Fibroblast of lung (primary cell): ENCODE measurements at regions not wholly inside any gene's neighbourhood (a gene's known extent, or its start where the extent isn't known, plus 50 kb on each side); places are given as distances from the start of the nearest gene placed in this dataset.
A peak's percentile ranks its signal among the peaks of the same experiment; 100 is the strongest.

Experiments
- DNase-seq, 2 donors: peaks; one replicate each; pipeline versions ENCODE4 v3.0.0 to v3.0.0-alpha.2; 2010; ENCODE audit warnings: low read depth in 2 of 2
- H2AFZ ChIP-seq: 2 replicates; pipeline ENCODE4 v1.5.1; 2012; ENCODE audit warnings: low read length, control low read depth, inconsistent platforms
- H3K27ac ChIP-seq: 2 replicates; pipeline ENCODE4 v1.5.1; 2011; ENCODE audit warnings: low read length, control low read depth; ENCODE audit not compliant: insufficient read depth
- H3K27me3 ChIP-seq: 2 replicates; pipeline ENCODE4 v1.5.1; 2011; ENCODE audit warnings: mild to moderate bottlenecking, low read length; ENCODE audit not compliant: control insufficient read depth, insufficient read depth
- H3K36me3 ChIP-seq: 2 replicates; pipeline ENCODE4 v1.5.1; 2011; ENCODE audit warnings: low read length; ENCODE audit not compliant: control insufficient read depth, insufficient read depth
- H3K4me1 ChIP-seq: 2 replicates; pipeline ENCODE4 v1.5.1; 2011; ENCODE audit warnings: low read length; ENCODE audit not compliant: control insufficient read depth, insufficient read depth; ENCODE audit errors: extremely low read depth
- H3K4me2 ChIP-seq: 2 replicates; pipeline ENCODE4 v1.5.1; 2011; ENCODE audit warnings: low read length, control low read depth; ENCODE audit not compliant: insufficient read depth; ENCODE audit errors: extremely low read depth
- H3K4me3 ChIP-seq, 4 experiments: fragments of 200-600 bp in 1 of 4; sonication (generic) in 1 of 4; replicated peaks in 1 of 4; 2 replicates each; pipeline ENCODE4 v1.5.1; 2011 to 2016; ENCODE audit warnings: low read length in 4 of 4, low read depth in 3 of 4, mild to moderate bottlenecking in 3 of 4, control low read depth in 2 of 4, inconsistent platforms in 1 of 4, mixed read lengths in 1 of 4; ENCODE audit not compliant: insufficient read depth in 1 of 4; ENCODE audit errors: control extremely low read depth in 1 of 4
- H3K79me2 ChIP-seq: 2 replicates; pipeline ENCODE4 v1.5.1; 2012; ENCODE audit warnings: mild to moderate bottlenecking, low read length, inconsistent platforms; ENCODE audit not compliant: control insufficient read depth, insufficient read depth
- H3K9ac ChIP-seq: 2 replicates; pipeline ENCODE4 v1.5.1; 2011; ENCODE audit warnings: mild to moderate bottlenecking, low read length, control low read depth; ENCODE audit not compliant: insufficient read depth
- H3K9me3 ChIP-seq: 2 replicates; pipeline ENCODE4 v1.5.1; 2012; ENCODE audit warnings: low read depth, low read length; ENCODE audit not compliant: control insufficient read depth, insufficient read depth
- H4K20me1 ChIP-seq: 2 replicates; pipeline ENCODE4 v1.5.1; 2011; ENCODE audit warnings: low read length; ENCODE audit not compliant: control insufficient read depth, insufficient read depth; ENCODE audit errors: extremely low read depth
- CTCF ChIP-seq, 2 donors: IDR thresholded peaks in 1 of 2; conservative IDR thresholded peaks in 1 of 2; 1 replicate in 1 of 2; 2 replicates in 1 of 2; pipeline ENCODE4 v1.5.1; 2011 to 2012; ENCODE audit warnings: low read length in 2 of 2, control low read depth in 1 of 2, inconsistent platforms in 1 of 2, low read depth in 1 of 2, mild to moderate bottlenecking in 1 of 2
- EZH2 ChIP-seq: IDR thresholded peaks from 2 replicates; pipeline ENCODE4 v1.5.1; 2012; ENCODE audit warnings: low read length, control low read depth, mild to moderate bottlenecking; ENCODE audit errors: missing control alignments

GRCh38 chr3:66617351-66617750 lies 116.5 kb upstream of the LRIG1 start:
- no peaks in the 10 kb centered on the region for H3K27me3 ChIP-seq
- no peaks in the 10 kb centered on the region for H3K36me3 ChIP-seq
- no peaks in the 10 kb centered on the region for H3K9me3 ChIP-seq
- H3K9ac ChIP-seq: no peak overlapping the region
- H2AFZ ChIP-seq: no peak overlapping the region
- TF ChIP-seq CTCF (conservative IDR thresholded peaks at IDR 0.05 in 1 of 2, IDR thresholded peaks at IDR 0.05 in 1 of 2; ENCODE audit: low read depth in 1 of 2, low read length in 2 of 2) (no peak), EZH2 (no peak)
- H3K4me2 ChIP-seq: no peak overlapping the region
- no peak overlapping the region for H3K4me3 ChIP-seq
- H4K20me1 ChIP-seq: no peaks in the 10 kb centered on the region
- DNase-seq: peak in 1 of 2 donors; percentile 23
- peaks cover 2% of the 10 kb centered on the region for H3K4me1 ChIP-seq
- H3K79me2 ChIP-seq: no peaks in the 10 kb centered on the region
- no peak overlapping the region for H3K27ac ChIP-seq

- H3K9ac ChIP-seq: no peak overlapping the region
- H3K27ac ChIP-seq: no peak overlapping the region
- H3K79me2 ChIP-seq: no peaks in the 10 kb centered on the region
- no peaks in the 10 kb centered on the region for H3K9me3 ChIP-seq
- no peaks in the 10 kb centered on the region for H3K27me3 ChIP-seq
- H2AFZ ChIP-seq: no peak overlapping the region
- H3K36me3 ChIP-seq: no peaks in the 10 kb centered on the region
- TF ChIP-seq EZH2 (no peak), CTCF (conservative IDR thresholded peaks at IDR 0.05 in 1 of 2, IDR thresholded peaks at IDR 0.05 in 1 of 2; ENCODE audit: low read depth in 1 of 2, low read length in 2 of 2) (no peak)
- no peak overlapping the region for H3K4me3 ChIP-seq
- no peak overlapping the region for H3K4me2 ChIP-seq
- peak in 1 of 2 donors; percentile 63 for DNase-seq
- H4K20me1 ChIP-seq: no peaks in the 10 kb centered on the region
- H3K4me1 ChIP-seq: peaks cover 2% of the 10 kb centered on the region
Observed at GRCh38 chr3:66618066-66618465, 117.2 kb upstream of the LRIG1 start.

- H3K79me2 ChIP-seq: no peaks in the 10 kb centered on the region
- H3K4me2 ChIP-seq: no peak overlapping the region
- peaks cover 2% of the 10 kb centered on the region for H3K4me1 ChIP-seq
- H3K4me3 ChIP-seq: no peak overlapping the region
- no peaks in the 10 kb centered on the region for H4K20me1 ChIP-seq
- no peak for DNase-seq
- no peak overlapping the region for H3K9ac ChIP-seq
- H3K9me3 ChIP-seq: no peaks in the 10 kb centered on the region
- H3K27ac ChIP-seq: no peak overlapping the region
- H2AFZ ChIP-seq: peak overlapping the region; percentile 51
- no peaks in the 10 kb centered on the region for H3K36me3 ChIP-seq
- TF ChIP-seq CTCF (conservative IDR thresholded peaks at IDR 0.05 in 1 of 2, IDR thresholded peaks at IDR 0.05 in 1 of 2; ENCODE audit: low read depth in 1 of 2, low read length in 2 of 2) (no peak), EZH2 (no peak)
- H3K27me3 ChIP-seq: no peaks in the 10 kb centered on the region
Observed at GRCh38 chr3:66620296-66620695, 119.5 kb upstream of the LRIG1 start.
